Inferior parietal cortex (tissue), 1 donor: ENCODE measurements at regions not wholly inside any gene's neighbourhood (a gene's known extent, or its start where the extent isn't known, plus 50 kb on each side); places are given as distances from the start of the nearest gene placed in this dataset.

ENCODE experiments used
- DNase-seq: peaks from one replicate; pipeline ENCODE4 v3.0.0-alpha.2; 2016; ENCODE audit errors: extremely low spot score

DNA sequence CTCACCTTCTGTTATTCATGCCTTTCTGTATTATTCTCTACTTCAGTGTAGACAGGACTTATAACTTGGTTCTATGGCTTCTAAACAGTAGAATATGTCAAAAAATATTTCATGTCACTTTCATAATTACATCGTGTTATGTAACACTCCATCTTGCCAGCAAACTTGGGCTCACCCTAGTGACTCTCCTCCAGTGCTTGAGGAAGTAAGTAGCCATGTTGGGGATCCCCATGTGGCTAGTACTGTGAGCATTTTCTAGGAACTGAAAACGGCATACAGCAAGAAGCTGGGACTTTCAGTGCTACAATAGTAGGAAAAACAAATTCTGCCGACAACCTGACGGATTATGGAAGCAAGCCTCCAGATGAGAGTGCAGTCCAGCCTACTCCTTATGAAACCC, 495.6 kb downstream of the SLITRK6 start:
- DNase-seq = no peak

- no peak for DNase-seq
These were observed 500.8 kb downstream of the SLITRK6 start for GRCh38 chr13:85298387-85298924.

DNA sequence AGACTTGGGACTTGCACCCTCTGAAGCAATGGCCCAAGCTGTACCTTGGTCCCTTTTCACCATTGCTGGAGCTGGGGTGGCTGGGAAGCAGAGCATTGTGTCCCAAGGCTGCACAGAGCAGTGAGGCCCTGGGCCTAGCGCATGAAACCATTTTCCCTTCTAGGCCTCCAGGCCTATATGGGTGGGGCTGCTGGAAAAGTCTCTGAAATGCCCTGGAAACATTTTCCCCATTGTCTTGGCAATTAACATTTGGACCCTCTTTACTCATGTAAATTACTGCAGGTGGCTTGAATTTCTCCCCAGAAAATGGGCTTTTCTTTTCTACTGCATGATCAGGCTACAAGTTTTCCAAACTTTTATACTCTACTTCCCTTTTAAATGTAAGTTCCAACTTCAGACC, 510.5 kb downstream of the SLITRK6 start:
- DNase-seq = no peak

DNA sequence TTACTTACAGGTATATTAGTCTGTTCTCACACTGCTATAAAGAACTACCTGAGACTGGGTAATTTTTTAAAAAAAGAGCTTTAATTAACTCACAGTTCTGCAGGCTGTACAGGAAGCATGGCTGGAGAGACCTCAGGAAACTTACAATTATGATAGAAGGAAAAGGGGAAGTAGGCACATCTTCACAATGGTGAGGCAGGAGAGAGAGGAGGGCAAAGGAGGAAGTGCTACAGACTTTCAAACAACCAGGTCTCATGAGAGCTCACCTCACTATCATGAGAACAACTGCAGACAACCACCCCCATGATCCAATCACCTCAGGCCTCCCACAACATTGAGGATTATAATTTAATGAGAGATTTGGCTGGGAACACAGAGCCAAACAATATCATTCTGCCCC, 511.7 kb downstream of the SLITRK6 start:
- DNase-seq = no peak

- DNase-seq = no peak
These were observed 513.1 kb downstream of the SLITRK6 start for GRCh38 chr13:85286081-85286480.

GRCh38 chr13:85284349-85284748, 514.9 kb downstream of the SLITRK6 start:
- no peak for DNase-seq

GRCh38 chr13:85283408-85283807, 515.8 kb downstream of the SLITRK6 start:
- no peak for DNase-seq

- DNase-seq = no peak
These were observed 516.3 kb downstream of the SLITRK6 start for GRCh38 chr13:85282876-85283275.

GRCh38 chr13:85278851-85279250, 520.4 kb downstream of the SLITRK6 start:
- DNase-seq = no peak

DNA sequence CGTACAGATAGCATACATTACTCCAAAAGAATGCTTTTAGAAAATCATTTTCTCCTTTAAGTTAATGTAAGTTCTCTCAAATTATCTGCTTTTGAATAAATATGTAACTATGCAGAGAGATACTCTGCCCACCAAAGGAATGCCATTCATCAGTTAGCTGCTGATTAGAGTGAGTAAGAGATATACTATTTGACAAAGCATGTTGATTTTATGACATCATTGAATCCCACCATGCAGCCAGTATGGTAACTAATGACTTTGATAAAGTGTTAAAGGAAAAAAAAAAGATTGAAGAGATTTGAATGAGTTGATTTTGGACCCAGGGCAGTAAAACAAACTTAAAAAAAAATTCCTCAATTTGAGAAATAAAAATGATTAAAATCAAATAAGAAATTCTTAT, 521.5 kb downstream of the SLITRK6 start:
- no peak for DNase-seq

DNA sequence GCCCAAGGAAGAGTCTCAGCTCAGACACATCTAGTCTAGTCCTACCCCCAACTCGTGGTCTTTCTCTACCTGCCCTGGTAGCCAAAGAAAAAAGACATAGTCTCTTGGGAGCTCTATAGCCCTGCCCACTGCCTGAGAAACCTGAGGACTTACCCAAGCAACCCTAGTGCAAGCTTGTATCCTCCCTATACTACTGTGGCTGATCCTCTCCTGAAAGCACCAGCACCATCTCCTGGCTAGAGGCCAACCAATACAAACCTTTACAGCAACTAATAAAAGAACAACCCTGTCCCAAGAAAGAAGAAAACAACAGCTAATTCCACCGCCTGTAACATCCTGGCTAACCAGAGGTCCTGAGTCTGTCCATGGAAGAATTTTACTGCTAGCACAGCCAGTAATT, 532.4 kb downstream of the SLITRK6 start:
- no peak for DNase-seq

GRCh38 chr13:85266331-85266730, 532.9 kb downstream of the SLITRK6 start:
- DNase-seq = no peak

DNA sequence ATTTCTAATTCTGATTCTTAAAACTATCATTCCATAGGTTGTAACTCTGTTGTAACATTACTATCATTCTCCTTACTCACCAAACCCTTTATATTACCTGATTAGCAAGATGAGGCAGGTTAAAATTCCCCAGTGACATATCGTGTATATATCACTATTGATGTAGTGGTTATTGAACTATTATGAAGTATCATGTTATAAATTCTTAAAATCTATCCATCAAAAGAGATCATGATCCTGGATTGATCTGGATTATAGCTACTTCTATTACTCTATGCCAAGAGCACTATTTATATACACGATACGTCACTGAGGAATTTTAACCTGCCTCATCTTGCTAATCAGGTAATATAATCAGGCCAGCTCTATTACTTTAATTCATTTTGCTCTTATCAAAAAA, 533.9 kb downstream of the SLITRK6 start:
- no peak for DNase-seq

GRCh38 chr13:85262499-85262898, 536.7 kb downstream of the SLITRK6 start:
- no peak for DNase-seq

DNA sequence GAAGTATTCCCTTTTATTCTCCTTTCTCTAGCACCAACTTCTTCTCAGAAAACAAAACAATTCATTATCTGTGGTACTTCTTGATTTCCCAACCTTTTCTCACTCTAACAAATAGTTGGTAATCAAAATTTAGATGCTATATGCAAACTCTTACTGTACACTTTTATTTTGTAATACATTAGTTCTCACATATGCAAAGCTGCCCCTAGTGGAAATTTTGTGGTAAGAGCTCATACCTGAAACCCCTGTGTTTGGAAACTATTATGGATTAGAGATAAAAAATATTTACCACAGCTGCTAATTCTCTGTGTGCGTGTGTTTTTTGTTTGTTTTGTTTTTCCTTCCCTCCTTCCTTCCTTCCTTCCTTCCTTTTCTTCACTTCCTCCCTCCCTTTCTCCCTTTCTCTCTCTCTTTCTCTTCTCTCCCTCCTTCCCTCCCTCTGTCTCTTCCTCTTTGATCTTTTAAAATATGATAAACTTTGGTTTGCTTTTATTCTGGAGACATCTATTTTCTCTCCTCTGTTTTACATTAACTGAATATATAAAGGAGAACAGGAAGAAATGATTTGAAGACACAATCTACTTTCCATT, 537.4 kb downstream of the SLITRK6 start:
- no peak for DNase-seq

GRCh38 chr13:85260896-85261295, 538.3 kb downstream of the SLITRK6 start:
- DNase-seq = no peak

DNA sequence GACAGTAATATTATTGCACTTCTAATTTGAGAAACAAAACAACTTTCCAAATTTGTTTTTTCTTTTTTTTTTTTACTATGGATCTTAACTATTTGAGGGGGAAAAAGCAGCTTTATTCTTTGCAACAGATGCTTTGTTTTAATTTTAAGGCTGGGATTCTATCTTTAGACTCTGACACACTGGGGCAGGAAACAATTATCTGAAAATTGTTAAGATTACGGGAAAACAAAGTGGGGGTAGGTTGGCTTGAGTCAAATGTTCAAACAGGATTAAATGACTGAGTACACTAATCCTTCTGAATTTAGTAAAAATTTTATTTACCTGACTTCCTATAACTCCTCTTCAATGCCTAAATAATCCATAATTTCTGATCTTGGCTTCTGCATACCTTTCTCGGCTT, 543.2 kb downstream of the SLITRK6 start:
- DNase-seq = no peak

GRCh38 chr13:85254641-85255040, 544.6 kb downstream of the SLITRK6 start:
- no peak for DNase-seq

- no peak for DNase-seq
These were observed 550.1 kb downstream of the SLITRK6 start for GRCh38 chr13:85249151-85249550.

DNA sequence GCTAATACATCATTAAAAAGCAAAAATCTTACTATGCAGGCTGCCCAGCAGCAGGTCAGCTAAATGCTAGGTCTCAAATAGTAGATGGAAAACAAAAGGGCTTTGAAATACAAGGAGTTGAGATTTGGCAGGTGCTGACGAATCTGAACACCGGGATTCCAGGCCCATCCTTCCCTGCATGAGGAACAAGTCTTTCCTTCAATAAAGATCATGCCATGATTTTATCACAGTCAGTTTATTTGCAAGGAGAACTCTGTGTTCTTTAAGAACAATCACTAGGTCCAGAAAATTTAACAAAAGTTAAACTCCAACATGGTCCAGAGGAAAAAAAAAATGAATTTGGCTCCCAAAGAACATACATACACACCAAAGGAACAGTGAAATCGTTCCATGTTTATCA, 551.4 kb downstream of the SLITRK6 start:
- no peak for DNase-seq

GRCh38 chr13:85243831-85244230, 555.4 kb downstream of the SLITRK6 start:
- DNase-seq = no peak

- DNase-seq = no peak
These were observed 558.2 kb downstream of the SLITRK6 start for GRCh38 chr13:85241060-85241459.

DNA sequence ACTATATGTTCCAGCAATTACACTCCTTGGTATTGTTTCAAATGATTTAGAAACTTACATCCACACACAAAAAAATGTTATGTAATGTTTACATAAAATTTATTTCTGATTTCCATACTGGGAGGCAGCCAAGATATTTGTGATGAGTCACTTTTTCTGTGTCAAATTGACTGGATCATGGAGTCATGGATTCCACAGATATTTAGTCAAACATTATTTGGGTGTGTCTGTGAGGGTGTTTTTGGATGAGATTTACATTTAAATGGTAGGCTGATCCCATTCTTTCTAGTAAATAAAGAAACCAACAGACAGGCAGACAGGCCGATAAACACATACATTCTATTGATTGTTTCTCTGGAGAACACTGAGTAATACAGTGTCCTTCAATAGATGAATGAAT, 562.8 kb downstream of the SLITRK6 start:
- no peak for DNase-seq

- no peak for DNase-seq
These were observed 568.5 kb downstream of the SLITRK6 start for GRCh38 chr13:85230691-85231093.
